Activated CD4-positive, alpha-beta T cell treated with anti-CD3 and anti-CD28 coated beads, Interleukin-2, amount 10 ng/mL, durations not matched to agents 24 days and 14 days (primary cell): ENCODE measurements at regions not wholly inside any gene's neighbourhood (a gene's known extent, or its start where the extent isn't known, plus 50 kb on each side); places are given as distances from the start of the nearest gene placed in this dataset.

ENCODE experiments used
- DNase-seq: peaks from one replicate; pipeline ENCODE4 v3.0.0; 2022
- H3K27ac Mint-ChIP-seq: one replicate; pipeline ENCODE4 v1.8.0; 2022; ENCODE audit warnings: mild to moderate bottlenecking, mixed read lengths
- H3K27me3 Mint-ChIP-seq: one replicate; pipeline ENCODE4 v1.8.0; 2022; ENCODE audit warnings: mixed read lengths
- H3K36me3 Mint-ChIP-seq: one replicate; pipeline ENCODE4 v1.8.0; 2022; ENCODE audit warnings: low read depth, mild to moderate bottlenecking, mixed read lengths
- H3K4me1 Mint-ChIP-seq: one replicate; pipeline ENCODE4 v1.8.0; 2021; ENCODE audit warnings: mixed read lengths
- H3K4me3 Mint-ChIP-seq: one replicate; pipeline ENCODE4 v1.8.0; 2022; ENCODE audit warnings: mild to moderate bottlenecking, moderate library complexity, mixed read lengths
- H3K9me3 Mint-ChIP-seq: one replicate; pipeline ENCODE4 v1.8.0; 2021; ENCODE audit warnings: mixed read lengths
- intact Hi-C: fragments of 100-400 bp; cut with micrococcal nuclease; formaldehyde crosslinking; loops from one replicate; pipeline ENCODE4 v1.15.1; 2023

GRCh38 chr3:62992520-62992919 lies 117.3 kb upstream of the CADPS start:
- DNase-seq, result no peak
- Mint-ChIP-seq H3K4me3 (no peak overlapping the region), H3K27ac (no peak overlapping the region), H3K4me1 (no peaks in the 10 kb centered on the region), H3K9me3 (peaks cover 4% of the 10 kb centered on the region), H3K36me3 (no peaks in the 10 kb centered on the region), H3K27me3 (no peaks in the 10 kb centered on the region)
- intact Hi-C loops, result no loop called here

GRCh38 chr3:62995119-62995518 lies 119.9 kb upstream of the CADPS start:
- DNase-seq, result no peak
- Mint-ChIP-seq H3K27ac (no peak overlapping the region), H3K36me3 (no peaks in the 10 kb centered on the region), H3K27me3 (no peaks in the 10 kb centered on the region), H3K4me1 (no peaks in the 10 kb centered on the region), H3K9me3 (peaks cover 4% of the 10 kb centered on the region), H3K4me3 (no peak overlapping the region)
- intact Hi-C loops, result no loop called here

- Mint-ChIP-seq H3K36me3 (no peaks in the 10 kb centered on the region), H3K9me3 (peaks cover 4% of the 10 kb centered on the region), H3K27ac (no peak overlapping the region), H3K4me1 (no peaks in the 10 kb centered on the region), H3K27me3 (no peaks in the 10 kb centered on the region), H3K4me3 (no peak overlapping the region)
- intact Hi-C loops, result no loop called here
- DNase-seq, result no peak
Measured at GRCh38 chr3:62995530-62995929, 120.3 kb upstream of the CADPS start.

GRCh38 chr3:62997369-62997768 lies 122.2 kb upstream of the CADPS start:
- Mint-ChIP-seq H3K27ac (no peak overlapping the region), H3K4me3 (no peak overlapping the region), H3K27me3 (no peaks in the 10 kb centered on the region), H3K9me3 (peaks cover 4% of the 10 kb centered on the region), H3K4me1 (peaks cover 2% of the 10 kb centered on the region), H3K36me3 (no peaks in the 10 kb centered on the region)
- no peak for DNase-seq
- intact Hi-C loops, result no loop called here

GRCh38 chr3:62999158-62999557 lies 123.9 kb upstream of the CADPS start:
- no peak overlapping the region for H3K27ac Mint-ChIP-seq
- DNase-seq, result no peak
- H3K36me3 Mint-ChIP-seq, result no peaks in the 10 kb centered on the region
- H3K4me3 Mint-ChIP-seq, result no peak overlapping the region
- no peaks in the 10 kb centered on the region for H3K27me3 Mint-ChIP-seq
- H3K9me3 Mint-ChIP-seq, result peaks cover 4% of the 10 kb centered on the region
- intact Hi-C loops, result no loop called here
- peaks cover 2% of the 10 kb centered on the region for H3K4me1 Mint-ChIP-seq

- no peak overlapping the region for H3K27ac Mint-ChIP-seq
- no peaks in the 10 kb centered on the region for H3K27me3 Mint-ChIP-seq
- intact Hi-C loops, result no loop called here
Measured at GRCh38 chr3:62999791-63000190, 124.6 kb upstream of the CADPS start.

GRCh38 chr3:63004448-63004847 lies 129.2 kb upstream of the CADPS start:
- Mint-ChIP-seq H3K4me3 (no peak overlapping the region), H3K27me3 (no peaks in the 10 kb centered on the region), H3K9me3 (peaks cover 4% of the 10 kb centered on the region)

More at GRCh38 chr3:62999791-63000190, 124.6 kb upstream of the CADPS start:
- Mint-ChIP-seq H3K9me3 (peaks cover 4% of the 10 kb centered on the region), H3K4me3 (no peak overlapping the region), H3K36me3 (no peaks in the 10 kb centered on the region), H3K4me1 (peaks cover 2% of the 10 kb centered on the region)
- no peak for DNase-seq

GRCh38 chr3:63015614-63016309 lies 140.5 kb upstream of the CADPS start:
- DNase-seq, result no peak
- intact Hi-C loops, result no loop called here
- H3K27ac Mint-ChIP-seq, result no peak overlapping the region
- no peaks in the 10 kb centered on the region for H3K36me3 Mint-ChIP-seq
- H3K4me1 Mint-ChIP-seq, result no peaks in the 10 kb centered on the region
- peaks cover 6% of the 10 kb centered on the region for H3K9me3 Mint-ChIP-seq
- H3K4me3 Mint-ChIP-seq, result no peak overlapping the region
- H3K27me3 Mint-ChIP-seq, result no peaks in the 10 kb centered on the region

More at GRCh38 chr3:63004448-63004847, 129.2 kb upstream of the CADPS start:
- DNase-seq, result no peak
- no peaks in the 10 kb centered on the region for H3K36me3 Mint-ChIP-seq
- no peak overlapping the region for H3K27ac Mint-ChIP-seq
- intact Hi-C loops, result no loop called here
- peaks cover 2% of the 10 kb centered on the region for H3K4me1 Mint-ChIP-seq

GRCh38 chr3:63022114-63022513 lies 146.9 kb upstream of the CADPS start:
- DNase-seq, result no peak
- Mint-ChIP-seq H3K36me3 (no peaks in the 10 kb centered on the region), H3K4me3 (no peak overlapping the region), H3K4me1 (no peaks in the 10 kb centered on the region), H3K9me3 (peaks cover 6% of the 10 kb centered on the region), H3K27me3 (no peaks in the 10 kb centered on the region), H3K27ac (no peak overlapping the region)
- intact Hi-C loops, result no loop called here

GRCh38 chr3:63026722-63027121 lies 151.5 kb upstream of the CADPS start:
- no peak for DNase-seq
- H3K9me3 Mint-ChIP-seq, result peaks cover 6% of the 10 kb centered on the region
- no peaks in the 10 kb centered on the region for H3K36me3 Mint-ChIP-seq
- H3K27ac Mint-ChIP-seq, result no peak overlapping the region
- H3K4me3 Mint-ChIP-seq, result no peak overlapping the region
- no peaks in the 10 kb centered on the region for H3K27me3 Mint-ChIP-seq
- H3K4me1 Mint-ChIP-seq, result no peaks in the 10 kb centered on the region
- intact Hi-C loops, result no loop called here

- no peaks in the 10 kb centered on the region for H3K27me3 Mint-ChIP-seq
- no peak overlapping the region for H3K27ac Mint-ChIP-seq
- DNase-seq, result no peak
- peaks cover 6% of the 10 kb centered on the region for H3K9me3 Mint-ChIP-seq
- no peaks in the 10 kb centered on the region for H3K4me1 Mint-ChIP-seq
- H3K36me3 Mint-ChIP-seq, result no peaks in the 10 kb centered on the region
- intact Hi-C loops, result no loop called here
- no peak overlapping the region for H3K4me3 Mint-ChIP-seq
Measured at GRCh38 chr3:63029326-63029725, 154.1 kb upstream of the CADPS start.

GRCh38 chr3:63029921-63030320 lies 154.7 kb upstream of the CADPS start:
- Mint-ChIP-seq H3K4me1 (no peaks in the 10 kb centered on the region), H3K4me3 (no peak overlapping the region), H3K9me3 (peaks cover 6% of the 10 kb centered on the region), H3K36me3 (no peaks in the 10 kb centered on the region), H3K27me3 (no peaks in the 10 kb centered on the region), H3K27ac (no peak overlapping the region)
- intact Hi-C loops, result no loop called here
- no peak for DNase-seq

- Mint-ChIP-seq H3K36me3 (no peaks in the 10 kb centered on the region), H3K9me3 (no peaks in the 10 kb centered on the region), H3K4me1 (no peaks in the 10 kb centered on the region), H3K27ac (no peak overlapping the region), H3K27me3 (no peaks in the 10 kb centered on the region), H3K4me3 (no peak overlapping the region)
- no peak for DNase-seq
- intact Hi-C loops, result no loop called here
Measured at GRCh38 chr3:63030666-63031065, 155.4 kb upstream of the CADPS start.

- H3K9me3 Mint-ChIP-seq, result no peaks in the 10 kb centered on the region
- no peak overlapping the region for H3K4me3 Mint-ChIP-seq
- H3K27me3 Mint-ChIP-seq, result no peaks in the 10 kb centered on the region
Measured at GRCh38 chr3:63032881-63033280, 157.7 kb upstream of the CADPS start.

GRCh38 chr3:63034101-63034500 lies 158.9 kb upstream of the CADPS start:
- H3K4me3 Mint-ChIP-seq, result no peak overlapping the region
- H3K27ac Mint-ChIP-seq, result no peak overlapping the region
- H3K36me3 Mint-ChIP-seq, result no peaks in the 10 kb centered on the region
- H3K27me3 Mint-ChIP-seq, result no peaks in the 10 kb centered on the region
- no peak for DNase-seq
- intact Hi-C loops, result no loop called here
- H3K4me1 Mint-ChIP-seq, result no peaks in the 10 kb centered on the region
- no peaks in the 10 kb centered on the region for H3K9me3 Mint-ChIP-seq

More at GRCh38 chr3:63032881-63033280, 157.7 kb upstream of the CADPS start:
- intact Hi-C loops, result no loop called here
- Mint-ChIP-seq H3K36me3 (no peaks in the 10 kb centered on the region), H3K27ac (no peak overlapping the region), H3K4me1 (no peaks in the 10 kb centered on the region)
- no peak for DNase-seq
